Fibroblast of villous mesenchyme (primary cell): ENCODE measurements at regions not wholly inside any gene's neighbourhood (a gene's known extent, or its start where the extent isn't known, plus 50 kb on each side); places are given as distances from the start of the nearest gene placed in this dataset.
"Not testable (repeated sequence)": the region's sequence is repeated elsewhere in the genome, so short reads cannot be mapped to it uniquely, and the experiment has no call there.

Experiments
- DNase-seq: peaks from one replicate; pipeline ENCODE4 v3.0.0-alpha.2; 2010; ENCODE audit warnings: low read depth
- H3K4me3 ChIP-seq: 2 replicates; pipeline ENCODE4 v1.5.1; 2011; ENCODE audit warnings: low read depth, mild to moderate bottlenecking, low read length
- TF ChIP-seq, protein P1 (sequence below): IDR thresholded peaks from 2 replicates; pipeline ENCODE4 v1.5.1; 2012; ENCODE audit warnings: low read depth, mild to moderate bottlenecking, low read length; ENCODE audit not compliant: insufficient read depth

DNA sequence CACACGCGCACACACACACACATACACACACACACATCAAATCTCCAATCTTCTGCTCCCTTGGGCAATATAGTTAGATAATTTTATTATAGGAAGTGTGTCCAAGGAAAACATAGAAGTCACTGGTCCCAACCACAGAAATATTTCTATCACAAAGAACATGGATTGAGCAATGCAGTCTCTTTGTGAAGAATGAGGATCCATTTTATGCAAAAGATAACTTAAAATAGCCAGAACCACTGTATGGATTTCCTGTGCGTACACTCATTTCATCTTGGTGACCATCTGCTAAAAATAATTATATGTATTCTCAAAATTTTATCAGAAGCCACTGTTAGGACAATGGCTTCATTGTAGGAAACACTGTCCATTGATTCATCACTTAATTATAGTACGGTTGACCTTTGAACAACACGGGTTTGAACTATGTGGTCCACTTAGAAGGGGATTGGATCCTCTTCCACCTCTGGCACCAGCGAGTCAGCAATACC, 169.6 kb upstream of the MXRA5 start:
- peak; percentile 28 for DNase-seq
- TF ChIP-seq, protein P1, sequence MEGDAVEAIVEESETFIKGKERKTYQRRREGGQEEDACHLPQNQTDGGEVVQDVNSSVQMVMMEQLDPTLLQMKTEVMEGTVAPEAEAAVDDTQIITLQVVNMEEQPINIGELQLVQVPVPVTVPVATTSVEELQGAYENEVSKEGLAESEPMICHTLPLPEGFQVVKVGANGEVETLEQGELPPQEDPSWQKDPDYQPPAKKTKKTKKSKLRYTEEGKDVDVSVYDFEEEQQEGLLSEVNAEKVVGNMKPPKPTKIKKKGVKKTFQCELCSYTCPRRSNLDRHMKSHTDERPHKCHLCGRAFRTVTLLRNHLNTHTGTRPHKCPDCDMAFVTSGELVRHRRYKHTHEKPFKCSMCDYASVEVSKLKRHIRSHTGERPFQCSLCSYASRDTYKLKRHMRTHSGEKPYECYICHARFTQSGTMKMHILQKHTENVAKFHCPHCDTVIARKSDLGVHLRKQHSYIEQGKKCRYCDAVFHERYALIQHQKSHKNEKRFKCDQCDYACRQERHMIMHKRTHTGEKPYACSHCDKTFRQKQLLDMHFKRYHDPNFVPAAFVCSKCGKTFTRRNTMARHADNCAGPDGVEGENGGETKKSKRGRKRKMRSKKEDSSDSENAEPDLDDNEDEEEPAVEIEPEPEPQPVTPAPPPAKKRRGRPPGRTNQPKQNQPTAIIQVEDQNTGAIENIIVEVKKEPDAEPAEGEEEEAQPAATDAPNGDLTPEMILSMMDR: no peak
- H3K4me3 ChIP-seq: no peak overlapping the region

- H3K4me3 ChIP-seq: no peak overlapping the region
- TF ChIP-seq, protein P1: no peak
- DNase-seq: no peak
Measured at GRCh38 chrX:3514996-3515395, 168.5 kb upstream of the MXRA5 start.

DNA sequence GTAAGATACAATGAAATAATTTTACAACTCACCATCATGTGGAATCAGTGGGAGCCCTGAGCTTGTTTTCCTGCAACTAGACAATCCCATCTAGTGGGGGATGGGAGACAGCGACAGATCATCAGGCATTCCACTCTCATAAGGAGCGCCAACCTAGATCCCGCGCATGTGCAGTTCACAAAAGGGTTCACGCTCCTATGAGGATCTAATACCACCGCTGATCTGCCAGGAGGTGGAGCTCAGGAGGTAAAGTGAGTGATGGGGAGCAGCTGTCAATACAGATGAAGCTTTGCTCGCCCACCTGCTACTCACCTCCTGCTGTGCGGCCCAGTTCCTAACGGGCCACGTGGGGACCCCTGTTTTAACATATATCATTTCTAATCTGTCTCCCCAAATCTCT, 165.7 kb upstream of the MXRA5 start:
- H3K4me3 ChIP-seq: not testable (repeated sequence)

GRCh38 chrX:3509934-3510333, 163.5 kb upstream of the MXRA5 start:
- TF ChIP-seq, protein P1: no peak
- H3K4me3 ChIP-seq: no peak overlapping the region
- no peak for DNase-seq

More for the DNA sequence above, 165.7 kb upstream of the MXRA5 start:
- DNase-seq: not testable (repeated sequence)

GRCh38 chrX:3504916-3505315, 158.5 kb upstream of the MXRA5 start:
- no peak for DNase-seq
- TF ChIP-seq, protein P1: no peak

DNA sequence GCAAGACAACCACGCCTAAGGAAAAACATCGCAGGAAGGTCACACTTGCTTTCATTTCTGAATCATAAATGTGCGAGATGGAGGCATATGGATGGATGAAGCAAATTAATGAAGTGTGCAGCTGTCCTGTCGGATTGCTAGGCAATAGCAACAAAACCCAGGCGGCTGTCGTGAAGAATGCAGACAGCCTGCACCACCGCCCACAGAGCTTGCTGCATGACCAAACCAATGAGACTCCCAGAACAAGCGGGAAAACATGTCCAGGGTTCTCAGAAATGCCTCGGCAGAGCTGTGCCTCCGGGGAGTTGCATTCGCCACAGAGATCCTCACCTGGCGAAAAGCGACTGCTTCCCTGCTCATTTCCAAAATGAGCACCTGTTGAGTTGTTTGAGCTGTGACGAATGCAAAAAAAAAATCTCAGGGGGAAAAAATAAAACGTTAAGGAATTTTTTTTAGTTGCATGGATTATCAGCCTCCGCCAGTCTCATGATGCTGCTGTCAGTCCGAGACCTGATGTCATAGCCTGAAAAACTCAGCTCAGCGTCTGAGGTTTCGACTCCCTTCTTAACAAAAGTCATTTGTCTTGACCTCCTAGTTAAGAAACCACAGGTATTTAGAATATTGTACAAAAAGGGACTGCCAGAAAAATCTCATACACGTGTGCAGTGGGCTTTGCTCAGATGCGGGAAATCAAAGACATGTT, 155.5 kb upstream of the MXRA5 start:
- no peak for DNase-seq
- H3K4me3 ChIP-seq: no peak overlapping the region
- TF ChIP-seq, protein P1: no peak

More at GRCh38 chrX:3504916-3505315, 158.5 kb upstream of the MXRA5 start:
- H3K4me3 ChIP-seq: no peak overlapping the region

DNA sequence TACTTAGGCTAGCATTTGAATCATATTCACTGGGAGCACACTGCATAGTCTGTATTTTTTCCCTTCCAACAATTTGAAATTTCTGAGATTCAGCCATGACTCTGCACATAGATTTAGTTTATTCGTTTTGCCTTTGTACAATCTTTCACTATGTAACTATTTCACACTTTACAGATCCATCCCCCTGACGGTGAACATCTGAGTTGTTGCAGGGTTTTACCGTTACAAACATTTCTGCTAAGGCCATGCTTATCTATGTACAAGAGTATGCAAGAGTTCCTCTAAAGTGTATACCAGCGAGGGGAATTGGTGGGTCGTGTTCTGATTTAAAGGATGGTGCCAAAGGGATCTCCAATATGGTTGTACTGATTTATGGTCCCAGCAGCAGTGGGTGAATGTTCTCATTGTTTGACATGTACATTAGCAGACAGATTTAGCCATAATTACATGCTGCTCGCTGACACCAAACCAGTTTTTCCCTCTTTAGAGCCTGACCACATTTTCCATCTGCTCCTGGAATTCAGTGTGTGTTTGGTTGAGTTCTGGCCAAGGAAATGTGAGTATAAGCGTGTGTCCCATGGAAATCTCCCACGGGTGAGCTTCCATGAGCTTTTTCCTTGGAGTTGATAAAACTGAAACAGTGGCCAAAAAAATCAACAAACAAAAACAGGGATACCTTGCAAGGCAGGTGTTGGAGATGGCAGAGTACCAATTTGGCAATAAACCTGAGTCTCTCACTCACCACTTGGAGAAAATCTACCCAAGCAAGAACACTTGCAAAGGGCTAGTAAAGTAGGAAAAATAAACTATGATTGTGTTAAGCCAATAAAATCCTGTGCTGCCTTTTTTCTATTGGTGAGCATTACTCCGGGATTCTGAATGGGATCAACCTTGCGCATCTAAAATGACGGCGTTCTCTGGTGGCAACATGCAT, 149.7 kb upstream of the MXRA5 start:
- not testable (repeated sequence) for DNase-seq

More for the DNA sequence above, 149.7 kb upstream of the MXRA5 start:
- H3K4me3 ChIP-seq: not testable (repeated sequence)
